ENCODE measurements at regions not wholly inside any gene's neighbourhood (a gene's known extent, or its start where the extent isn't known, plus 50 kb on each side); places are given as distances from the start of the nearest gene placed in this dataset.
A peak's percentile ranks its signal among the peaks of the same experiment; 100 is the strongest.
"Not testable (repeated sequence)": the region's sequence is repeated elsewhere in the genome, so short reads cannot be mapped to it uniquely, and the experiment has no call there.

DNA sequence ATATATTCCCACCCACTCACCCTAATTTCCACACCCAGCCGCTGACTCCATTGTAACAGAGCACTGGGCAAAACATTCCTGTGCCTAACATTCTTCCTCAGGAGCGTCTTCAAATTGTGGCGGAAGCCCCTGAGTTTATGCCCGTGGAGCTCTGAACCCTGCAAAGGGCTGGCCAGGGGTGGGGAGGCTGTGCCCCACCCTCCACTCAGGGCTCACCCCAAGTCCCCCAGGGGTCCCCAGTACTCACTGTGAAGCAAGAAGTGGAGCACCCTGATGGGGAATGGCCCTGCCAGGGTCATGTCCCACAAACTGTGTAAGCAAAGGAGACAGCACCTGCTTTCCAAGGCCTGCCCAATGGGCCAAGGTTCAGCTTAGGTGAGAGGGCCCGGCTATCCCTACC, 303.2 kb downstream of the PREX1 start:
- Histone ChIP-seq H3K4me3 (no peak overlapping the region), H3K79me2 (ENCODE audit: low read depth) (no peaks in the 10 kb centered on the region), H3F3A (ENCODE audit: low read depth) (no peaks in the 10 kb centered on the region), H3K9ac (no peak overlapping the region), H4K20me1 (ENCODE audit: low read depth) (peaks cover 6% of the 10 kb centered on the region), H3K4me2 (no peak overlapping the region), H3K27me3 (no peaks in the 10 kb centered on the region), H3K36me3 (no peaks in the 10 kb centered on the region), H3K27ac (no peak overlapping the region), H3K9me3 (ENCODE audit: low read depth) (no peaks in the 10 kb centered on the region), H2AFZ (replicated peaks) (no peak overlapping the region), H3K4me1 (no peaks in the 10 kb centered on the region)
- no peak overlapping the region for H3K4me3 Mint-ChIP-seq
- H3K27me3 Mint-ChIP-seq (ENCODE audit: insufficient read depth, low read depth): peaks cover 23% of the 10 kb centered on the region
- no peak for DNase-seq (ENCODE audit: low spot score)
- peaks cover 4% of the 10 kb centered on the region for H3K9me3 Mint-ChIP-seq
- no peak overlapping the region for H3K27ac Mint-ChIP-seq
- TF ChIP-seq EZH2phosphoT487 (IDR thresholded peaks at IDR 0.05) (no peak), EZH2 (IDR thresholded peaks at IDR 0.05) (no peak), CTCF (IDR thresholded peaks at IDR 0.05) (no peak)
- no peaks in the 10 kb centered on the region for H3K36me3 Mint-ChIP-seq
- peaks cover 5% of the 10 kb centered on the region for H3K4me1 Mint-ChIP-seq

DNA sequence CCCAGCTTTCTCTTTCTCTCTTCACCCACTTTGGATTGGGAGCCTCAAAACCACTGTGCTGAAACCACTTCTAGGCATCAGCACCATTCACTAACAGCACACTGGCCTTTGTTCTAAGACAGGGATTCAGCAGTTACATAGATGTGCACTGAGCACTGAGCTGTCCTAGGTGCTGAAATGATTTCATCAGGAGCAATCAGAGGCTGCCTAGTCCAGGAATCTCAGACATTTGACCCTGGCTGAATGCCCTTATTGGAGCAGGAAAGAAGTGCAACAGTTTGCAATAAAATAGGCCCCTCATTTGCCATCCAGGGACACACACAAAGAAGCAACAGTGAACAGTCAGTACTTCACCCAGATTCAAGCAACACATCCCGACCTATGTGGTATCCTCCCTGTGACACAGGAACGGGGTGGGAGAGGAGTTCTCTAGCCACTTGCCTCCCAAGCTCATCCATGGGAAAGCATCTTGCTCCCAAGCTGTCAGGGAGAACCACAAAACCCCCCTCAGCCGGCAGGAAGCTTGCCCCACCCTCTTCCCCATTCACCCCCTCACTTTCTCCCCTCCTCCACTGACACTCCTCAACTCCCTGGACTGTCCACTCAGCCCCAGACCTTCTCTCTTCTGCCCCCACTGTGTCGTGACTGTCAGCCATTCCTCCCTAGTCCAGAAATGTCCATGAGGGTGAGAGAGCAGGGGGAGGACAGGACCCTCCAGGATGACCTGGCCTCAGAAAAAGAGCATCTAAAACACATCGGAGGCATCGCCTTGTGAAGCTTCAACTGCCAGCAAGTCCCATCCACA, 304.4 kb downstream of the PREX1 start:
- H3K27me3 ChIP-seq: no peaks in the 10 kb centered on the region
- H3K9ac ChIP-seq: no peak overlapping the region
- peak; percentile 95 for DNase-seq (ENCODE audit: low spot score)
- H3K27me3 Mint-ChIP-seq (ENCODE audit: insufficient read depth, low read depth): peaks cover 22% of the 10 kb centered on the region
- no peaks in the 10 kb centered on the region for H3K4me1 ChIP-seq
- TF ChIP-seq EZH2phosphoT487 (IDR thresholded peaks at IDR 0.05): no peak
- no peak for TF ChIP-seq CTCF (IDR thresholded peaks at IDR 0.05)
- no peak for TF ChIP-seq EZH2 (IDR thresholded peaks at IDR 0.05)
- H3K79me2 ChIP-seq (ENCODE audit: low read depth): no peaks in the 10 kb centered on the region
- no peak overlapping the region for H3K4me3 ChIP-seq
- no peaks in the 10 kb centered on the region for H3K36me3 ChIP-seq
- no peaks in the 10 kb centered on the region for H3K36me3 Mint-ChIP-seq
- no peaks in the 10 kb centered on the region for H3F3A ChIP-seq (ENCODE audit: low read depth)
- no peak overlapping the region for H2AFZ ChIP-seq (replicated peaks)
- no peak overlapping the region for H3K4me3 Mint-ChIP-seq
- peaks cover 5% of the 10 kb centered on the region for H3K4me1 Mint-ChIP-seq
- H3K4me2 ChIP-seq: no peak overlapping the region
- H3K9me3 ChIP-seq (ENCODE audit: low read depth): no peaks in the 10 kb centered on the region
- no peak overlapping the region for H3K27ac ChIP-seq
- no peak overlapping the region for H3K27ac Mint-ChIP-seq
- H3K9me3 Mint-ChIP-seq: peaks cover 4% of the 10 kb centered on the region
- peaks cover 6% of the 10 kb centered on the region for H4K20me1 ChIP-seq (ENCODE audit: low read depth)

DNA sequence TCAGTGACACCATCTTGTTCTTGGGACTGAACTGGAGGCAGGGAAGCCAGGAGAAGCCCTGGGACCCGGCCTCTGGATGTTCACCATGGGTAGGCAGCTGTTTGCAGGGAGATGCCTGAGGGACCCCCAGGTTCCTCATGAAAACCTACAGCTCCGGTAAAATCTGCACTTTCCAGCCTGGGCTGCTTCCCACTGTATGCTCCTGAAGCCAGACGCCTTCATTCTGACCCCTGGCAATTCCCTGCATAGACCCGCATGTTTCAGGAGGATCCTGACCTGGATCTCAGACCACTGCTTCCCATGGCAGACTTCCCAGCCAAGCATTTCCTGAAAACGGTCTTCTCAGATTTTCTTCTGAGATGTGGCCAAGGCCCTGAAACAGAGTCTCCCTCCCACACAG, 306.7 kb downstream of the PREX1 start:
- H3K79me2 ChIP-seq (ENCODE audit: low read depth): no peaks in the 10 kb centered on the region
- H2AFZ ChIP-seq (replicated peaks): no peak overlapping the region
- no peaks in the 10 kb centered on the region for H3K36me3 ChIP-seq
- no peak overlapping the region for H3K4me3 Mint-ChIP-seq
- H3K4me1 ChIP-seq: no peaks in the 10 kb centered on the region
- H3K4me2 ChIP-seq: no peak overlapping the region
- H3K27ac Mint-ChIP-seq: no peak overlapping the region
- no peak overlapping the region for H3K9ac ChIP-seq
- H4K20me1 ChIP-seq (ENCODE audit: low read depth): peaks cover 6% of the 10 kb centered on the region
- DNase-seq (ENCODE audit: low spot score): no peak
- peaks cover 7% of the 10 kb centered on the region for H3K9me3 Mint-ChIP-seq
- no peak overlapping the region for H3K4me3 ChIP-seq
- peaks cover 13% of the 10 kb centered on the region for H3K4me1 Mint-ChIP-seq
- H3K9me3 ChIP-seq (ENCODE audit: low read depth): no peaks in the 10 kb centered on the region
- no peaks in the 10 kb centered on the region for H3F3A ChIP-seq (ENCODE audit: low read depth)
- peaks cover 2% of the 10 kb centered on the region for H3K36me3 Mint-ChIP-seq
- peaks cover 28% of the 10 kb centered on the region for H3K27me3 Mint-ChIP-seq (ENCODE audit: insufficient read depth, low read depth)
- no peak overlapping the region for H3K27ac ChIP-seq
- no peak for TF ChIP-seq EZH2phosphoT487 (IDR thresholded peaks at IDR 0.05)
- TF ChIP-seq EZH2 (IDR thresholded peaks at IDR 0.05): no peak
- H3K27me3 ChIP-seq: no peaks in the 10 kb centered on the region

- Mint-ChIP-seq H3K4me1 (peaks cover 15% of the 10 kb centered on the region), H3K27ac (peak overlapping the region; percentile 2), H3K27me3 (ENCODE audit: insufficient read depth, low read depth) (peaks cover 16% of the 10 kb centered on the region), H3K9me3 (peaks cover 29% of the 10 kb centered on the region), H3K36me3 (peaks cover 11% of the 10 kb centered on the region), H3K4me3 (peak overlapping the region; percentile 6)
- not testable (repeated sequence) for H4K20me1 ChIP-seq (ENCODE audit: low read depth); H3F3A ChIP-seq (ENCODE audit: low read depth); H3K27me3 ChIP-seq; H3K4me2 ChIP-seq; H2AFZ ChIP-seq (replicated peaks); H3K4me1 ChIP-seq; H3K79me2 ChIP-seq (ENCODE audit: low read depth); H3K27ac ChIP-seq; H3K9me3 ChIP-seq (ENCODE audit: low read depth); H3K9ac ChIP-seq; H3K4me3 ChIP-seq; H3K36me3 ChIP-seq
- peak; percentile 25 for DNase-seq (ENCODE audit: low spot score)
Observed at GRCh38 chr20:48516196-48516595, 311.6 kb downstream of the PREX1 start.

DNA sequence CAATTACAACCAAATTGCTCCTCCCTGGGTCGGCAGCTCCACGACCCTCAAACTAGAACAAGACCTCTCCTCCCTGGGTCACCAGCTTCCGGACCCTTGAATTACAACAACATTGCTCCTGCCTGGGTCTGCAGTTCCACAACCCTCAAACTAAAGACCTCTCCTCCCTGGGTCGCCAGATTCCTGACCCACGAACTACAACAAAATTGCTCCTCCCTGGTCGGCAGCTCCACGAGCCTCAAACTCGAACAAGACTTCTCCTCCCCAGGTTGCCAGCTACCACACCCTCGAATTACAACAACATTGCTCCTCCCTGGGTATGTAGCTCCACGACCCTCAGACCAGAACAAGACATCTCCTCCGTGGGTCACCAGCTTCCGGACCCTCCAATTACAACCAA, 313.2 kb downstream of the PREX1 start:
- H3K4me1 ChIP-seq; DNase-seq (ENCODE audit: low spot score); H3K27ac Mint-ChIP-seq; H3K4me3 ChIP-seq; H3K27ac ChIP-seq; H4K20me1 ChIP-seq (ENCODE audit: low read depth); H2AFZ ChIP-seq (replicated peaks); H3K4me2 ChIP-seq; H3K36me3 ChIP-seq; H3K9me3 ChIP-seq (ENCODE audit: low read depth); H3K79me2 ChIP-seq (ENCODE audit: low read depth); H3F3A ChIP-seq (ENCODE audit: low read depth); H3K9ac ChIP-seq; H3K27me3 ChIP-seq: not testable (repeated sequence)
- peaks cover 15% of the 10 kb centered on the region for H3K4me1 Mint-ChIP-seq
- peaks cover 13% of the 10 kb centered on the region for H3K27me3 Mint-ChIP-seq (ENCODE audit: insufficient read depth, low read depth)
- peaks cover 11% of the 10 kb centered on the region for H3K36me3 Mint-ChIP-seq
- peaks cover 32% of the 10 kb centered on the region for H3K9me3 Mint-ChIP-seq
- peak overlapping the region; percentile 64 for H3K4me3 Mint-ChIP-seq

GRCh38 chr20:48512539-48512938, 315.3 kb downstream of the PREX1 start:
- H3K9ac ChIP-seq; H3K9me3 ChIP-seq (ENCODE audit: low read depth); DNase-seq (ENCODE audit: low spot score); H3K4me2 ChIP-seq; H3K27ac Mint-ChIP-seq; H2AFZ ChIP-seq (replicated peaks); H3K4me3 Mint-ChIP-seq; H3K36me3 ChIP-seq; H3K27me3 ChIP-seq; H3K4me1 ChIP-seq; H3F3A ChIP-seq (ENCODE audit: low read depth); H3K4me3 ChIP-seq; H3K27ac ChIP-seq; H4K20me1 ChIP-seq (ENCODE audit: low read depth); H3K79me2 ChIP-seq (ENCODE audit: low read depth): not testable (repeated sequence)
- Mint-ChIP-seq H3K27me3 (ENCODE audit: insufficient read depth, low read depth) (peaks cover 13% of the 10 kb centered on the region), H3K36me3 (peaks cover 11% of the 10 kb centered on the region), H3K4me1 (peaks cover 15% of the 10 kb centered on the region), H3K9me3 (peaks cover 38% of the 10 kb centered on the region)
